IPS DF 6.9 (cell line): ENCODE measurements at regions not wholly inside any gene's neighbourhood (a gene's known extent, or its start where the extent isn't known, plus 50 kb on each side); places are given as distances from the start of the nearest gene placed in this dataset.

ENCODE experiments used
- DNase-seq: peaks from one replicate; pipeline ENCODE4 v3.0.0-alpha.2; 2013; ENCODE audit warnings: low read depth, low spot score
- H3K27ac ChIP-seq: one replicate; pipeline ENCODE4 v1.5.1; 2013; ENCODE audit warnings: low read length, control low read depth
- H3K27me3 ChIP-seq: 2 replicates; pipeline ENCODE4 v1.6.1; 2013; ENCODE audit warnings: mild to moderate bottlenecking, low read length; ENCODE audit not compliant: control insufficient read depth, insufficient read depth
- H3K36me3 ChIP-seq: 2 replicates; pipeline ENCODE4 v1.6.1; 2013; ENCODE audit warnings: low read length; ENCODE audit not compliant: control insufficient read depth, insufficient read depth
- H3K4me1 ChIP-seq: 2 replicates; pipeline ENCODE4 v1.6.1; 2013; ENCODE audit warnings: low read length; ENCODE audit not compliant: control insufficient read depth, insufficient read depth
- H3K4me3 ChIP-seq: 2 replicates; pipeline ENCODE4 v1.5.1; 2013; ENCODE audit warnings: mild to moderate bottlenecking, low read length
- H3K9me3 ChIP-seq: 2 replicates; pipeline ENCODE4 v1.6.1; 2013; ENCODE audit warnings: low read length, inconsistent platforms; ENCODE audit not compliant: control insufficient read depth, insufficient read depth
- WGBS: extraction: QIAGEN DNeasy Blood & Tissue Kit; methylation state at CpG from one replicate; pipeline ENCODE4 v1.1.7; 2013; ENCODE audit warnings: mixed read lengths, missing lambda C conversion rate; ENCODE audit not compliant: insufficient read length, insufficient coverage; 5-methylcytosine and 5-hydroxymethylcytosine counted together

DNA sequence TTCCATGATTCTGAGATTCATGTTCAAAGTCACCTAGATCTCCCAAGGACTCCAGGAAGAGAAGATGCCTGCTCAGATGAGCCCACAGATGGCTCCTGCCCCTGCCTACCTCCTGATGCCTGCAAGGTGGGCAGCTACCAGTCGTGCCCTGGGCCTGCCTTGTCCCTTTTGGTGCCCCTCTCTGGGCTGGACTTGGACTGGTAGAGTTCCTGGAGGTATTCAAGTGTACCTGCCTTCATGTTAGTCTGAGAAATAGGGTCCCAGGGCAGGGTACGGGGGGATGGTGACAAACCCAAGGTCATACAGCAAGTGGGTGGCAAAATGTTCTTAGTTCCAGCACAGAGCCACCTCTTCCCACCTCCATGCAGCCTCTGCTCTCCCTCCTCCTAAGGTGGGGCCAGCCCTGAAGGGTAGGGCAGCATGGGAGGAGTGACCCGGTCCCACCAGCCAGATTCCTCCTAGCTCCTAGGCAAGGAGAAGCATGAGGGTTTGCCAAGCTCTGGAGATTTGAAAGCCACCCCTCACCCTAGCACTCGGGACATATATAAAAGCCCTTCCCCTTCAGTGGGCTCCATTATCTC, 80.8 kb upstream of the UNC5B start:
- no peak overlapping the region for H3K27ac ChIP-seq
- no CpG with 5 or more reads among the region's 4 CpGs for WGBS
- no peaks in the 10 kb centered on the region for H3K9me3 ChIP-seq

DNA sequence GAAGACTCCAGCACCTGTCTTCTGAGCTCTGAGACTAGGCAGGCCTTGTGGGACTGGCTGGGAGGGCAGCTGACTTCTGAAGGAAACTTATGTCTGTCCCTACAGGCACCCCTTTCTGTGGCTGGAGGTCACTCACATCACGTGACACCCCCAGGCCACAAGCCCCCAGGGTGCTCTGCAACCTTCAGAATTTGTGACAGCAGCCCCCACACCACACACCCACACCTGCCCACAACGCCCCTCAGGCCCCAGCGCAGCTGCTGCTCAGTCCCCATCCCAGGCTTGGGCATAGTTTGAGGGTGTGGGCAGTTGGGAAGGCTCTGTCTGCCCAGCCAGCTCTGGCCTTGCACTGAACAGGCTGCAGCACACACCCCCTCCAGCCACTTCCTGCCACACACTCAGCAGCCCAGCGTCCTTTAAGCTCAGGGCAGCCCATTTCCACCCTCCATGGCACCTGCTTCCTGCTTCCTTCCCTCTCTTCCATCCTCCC, 80.0 kb upstream of the UNC5B start:
- Histone ChIP-seq H3K4me3 (no peak overlapping the region), H3K27me3 (no peaks in the 10 kb centered on the region), H3K36me3 (no peaks in the 10 kb centered on the region), H3K4me1 (peaks cover 5% of the 10 kb centered on the region; the same call in 1 of the 2 replicates), H3K9me3 (no peaks in the 10 kb centered on the region), H3K27ac (no peak overlapping the region)
- WGBS: no CpG with 5 or more reads among the region's 4 CpGs
- DNase-seq: no peak

More for the DNA sequence above, 80.8 kb upstream of the UNC5B start:
- no peaks in the 10 kb centered on the region for H3K36me3 ChIP-seq
- H3K4me3 ChIP-seq: no peak overlapping the region
- no peaks in the 10 kb centered on the region for H3K27me3 ChIP-seq
- no peak for DNase-seq
- H3K4me1 ChIP-seq: peaks cover 5% of the 10 kb centered on the region; the same call in 1 of the 2 replicates

DNA sequence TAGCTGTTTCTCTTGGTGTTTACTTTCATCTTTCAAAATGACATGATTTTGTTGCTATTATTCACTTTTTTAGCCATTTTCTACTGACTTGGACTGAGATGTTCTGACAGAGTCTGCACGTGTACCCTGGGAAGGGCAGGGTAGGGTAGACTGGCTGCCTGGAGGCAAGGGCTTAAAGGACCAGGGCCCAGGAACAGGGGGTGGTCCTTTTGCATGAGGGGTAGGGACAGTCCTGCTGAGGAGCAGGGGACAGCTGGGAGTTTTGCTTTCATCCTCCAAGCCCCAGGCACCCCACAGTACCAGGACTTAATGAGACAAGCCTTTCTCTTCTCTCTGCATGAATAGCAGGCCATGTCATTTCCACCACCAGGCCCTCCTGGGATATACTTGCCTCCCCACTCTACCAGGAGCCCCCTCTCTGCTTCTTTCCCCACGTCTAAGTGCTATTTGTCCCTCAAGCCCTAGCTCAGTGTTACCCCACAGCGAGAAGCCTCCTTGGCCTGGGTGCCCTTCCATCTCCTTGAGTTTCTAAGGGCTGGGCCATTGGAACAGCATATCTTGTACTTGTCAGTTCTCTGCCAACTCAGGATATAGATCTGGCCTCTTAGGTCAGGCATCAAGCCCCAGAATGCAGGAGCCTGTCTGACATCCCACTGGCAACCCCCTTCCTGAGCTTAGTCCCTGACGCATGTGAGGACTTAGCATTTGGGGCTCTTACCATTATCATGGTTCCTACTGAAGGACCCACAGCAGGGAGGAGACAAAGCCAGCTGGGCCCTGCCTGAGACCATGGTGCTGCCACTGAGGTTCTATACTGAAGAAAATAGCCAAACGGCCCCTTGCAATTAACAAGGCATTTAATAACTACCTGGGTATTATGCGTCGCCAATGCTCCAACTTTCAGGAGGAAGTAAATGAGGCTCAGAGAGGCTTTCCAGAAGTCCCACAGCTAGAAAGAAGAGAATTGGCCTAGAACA, 78.4 kb upstream of the UNC5B start:
- DNase-seq: no peak
- H3K4me3 ChIP-seq: no peak overlapping the region
- peaks cover 5% of the 10 kb centered on the region; the same call in 1 of the 2 replicates for H3K4me1 ChIP-seq
- no CpG with 5 or more reads among the region's 7 CpGs for WGBS
- no peaks in the 10 kb centered on the region for H3K9me3 ChIP-seq
- no peak overlapping the region for H3K27ac ChIP-seq
- no peaks in the 10 kb centered on the region for H3K36me3 ChIP-seq
- no peaks in the 10 kb centered on the region for H3K27me3 ChIP-seq

DNA sequence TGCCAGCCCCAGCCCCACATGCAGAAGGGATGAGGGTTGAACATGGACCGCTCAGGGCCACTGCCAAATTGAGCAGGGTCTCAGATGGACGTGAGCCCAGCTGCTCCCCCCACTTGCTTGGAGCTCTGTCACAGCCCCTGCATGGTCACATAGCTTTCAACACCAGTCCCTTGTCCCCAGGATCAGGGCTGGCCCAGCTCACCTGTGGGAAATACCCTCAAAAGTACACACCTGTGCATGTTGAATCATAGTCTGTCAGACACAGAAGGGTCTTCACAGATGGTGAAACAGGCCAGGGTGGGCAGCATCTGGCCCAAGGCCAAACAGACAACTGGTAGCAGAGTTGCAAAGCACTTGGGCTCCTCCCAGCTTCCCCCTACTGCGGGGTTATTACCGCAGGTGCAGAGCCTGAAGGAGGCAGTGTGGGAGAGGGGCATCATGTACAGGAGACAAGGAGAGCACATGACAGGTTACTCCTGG, 77.6 kb upstream of the UNC5B start:
- Histone ChIP-seq H3K4me3 (no peak overlapping the region), H3K27me3 (no peaks in the 10 kb centered on the region), H3K36me3 (no peaks in the 10 kb centered on the region), H3K4me1 (peaks cover 5% of the 10 kb centered on the region; the same call in 1 of the 2 replicates), H3K27ac (no peak overlapping the region), H3K9me3 (no peaks in the 10 kb centered on the region)
- DNase-seq: no peak
- WGBS: no CpG with 5 or more reads among the region's 4 CpGs

DNA sequence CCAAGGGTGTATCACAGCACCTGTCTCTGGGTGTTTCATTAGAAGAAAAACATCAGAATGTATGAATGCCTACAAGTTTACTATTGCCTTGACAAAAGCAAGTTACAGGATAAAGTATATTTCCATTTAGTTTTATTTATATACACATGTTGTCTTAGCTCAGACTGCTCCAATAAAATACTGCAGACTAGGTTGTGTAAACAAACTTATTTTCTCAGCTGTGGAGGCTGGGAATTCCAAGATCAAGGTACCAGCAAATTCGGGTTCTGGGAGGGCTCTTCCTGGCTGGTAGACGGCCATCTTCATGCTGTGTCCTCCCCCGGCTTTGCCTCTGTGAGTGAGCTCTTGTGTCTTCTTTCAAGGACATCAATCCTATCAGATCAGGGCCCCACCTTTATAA, 77.1 kb upstream of the UNC5B start:
- WGBS: no CpG with 5 or more reads among the region's 3 CpGs
- Histone ChIP-seq H3K36me3 (no peaks in the 10 kb centered on the region), H3K4me1 (peaks cover 5% of the 10 kb centered on the region; the same call in 1 of the 2 replicates), H3K4me3 (no peak overlapping the region), H3K27me3 (no peaks in the 10 kb centered on the region), H3K27ac (no peak overlapping the region), H3K9me3 (no peaks in the 10 kb centered on the region)
- no peak for DNase-seq

DNA sequence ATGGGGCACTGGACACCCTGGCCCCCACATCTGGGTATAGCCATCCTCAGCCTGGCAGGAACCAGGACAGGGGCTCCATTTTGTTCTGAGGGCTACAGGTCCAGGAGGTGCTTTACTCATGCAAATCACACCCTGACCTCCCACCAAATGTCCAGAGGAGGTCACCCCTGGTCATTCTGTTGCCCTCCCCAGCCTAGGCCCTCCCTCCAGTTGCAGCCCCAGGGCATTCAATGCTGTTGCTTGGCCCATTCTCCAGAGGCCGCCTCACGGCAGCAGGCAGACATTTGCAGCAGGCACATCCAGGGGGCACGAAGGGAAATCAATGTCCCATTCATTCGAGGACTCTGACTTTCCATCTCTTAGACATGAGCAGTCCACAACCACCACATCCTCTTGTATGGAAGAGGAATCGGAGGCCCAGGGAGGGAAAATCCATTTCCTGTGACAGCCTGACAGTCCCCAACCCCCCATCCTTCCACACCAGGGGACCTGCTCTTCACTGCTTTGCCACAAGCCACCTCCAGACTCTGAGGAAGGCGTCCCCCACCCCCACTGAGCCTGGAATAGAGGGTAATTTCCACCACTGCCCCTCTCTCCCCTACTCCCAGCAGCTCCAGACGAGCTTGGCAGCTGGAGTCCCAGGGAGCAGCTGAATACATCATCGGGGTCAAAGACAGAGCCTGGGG, 76.2 kb upstream of the UNC5B start:
- no peaks in the 10 kb centered on the region for H3K36me3 ChIP-seq
- H3K4me1 ChIP-seq: peaks cover 5% of the 10 kb centered on the region; the same call in 1 of the 2 replicates
- no peak for DNase-seq
- H3K27me3 ChIP-seq: no peaks in the 10 kb centered on the region
- H3K9me3 ChIP-seq: no peaks in the 10 kb centered on the region
- WGBS: no CpG with 5 or more reads among the region's 8 CpGs
- H3K27ac ChIP-seq: no peak overlapping the region
- H3K4me3 ChIP-seq: no peak overlapping the region

DNA sequence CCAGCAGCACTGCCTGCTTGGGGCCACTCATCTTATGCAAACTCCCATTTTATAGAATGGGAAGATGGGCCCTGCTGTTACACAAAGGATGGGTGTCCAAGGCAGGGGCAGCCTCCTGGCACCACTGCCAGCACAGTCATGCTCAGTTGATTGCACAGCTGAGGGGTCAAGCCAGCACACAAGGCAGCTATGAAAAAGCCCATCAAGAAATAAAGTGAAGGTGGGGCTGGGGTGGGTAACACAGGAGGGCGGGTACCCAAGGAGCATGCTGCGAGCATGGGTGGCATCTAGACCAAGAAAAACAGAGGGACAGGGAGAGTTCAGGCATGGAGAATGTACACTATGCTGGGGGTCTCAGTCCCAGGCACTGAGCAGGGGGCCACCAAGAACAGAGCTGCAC, 74.7 kb upstream of the UNC5B start:
- no CpG with 5 or more reads among the region's 2 CpGs for WGBS
- Histone ChIP-seq H3K4me1 (peaks cover 5% of the 10 kb centered on the region; the same call in 1 of the 2 replicates), H3K27me3 (no peaks in the 10 kb centered on the region), H3K4me3 (no peak overlapping the region), H3K9me3 (no peaks in the 10 kb centered on the region), H3K36me3 (no peaks in the 10 kb centered on the region), H3K27ac (no peak overlapping the region)
- no peak for DNase-seq

DNA sequence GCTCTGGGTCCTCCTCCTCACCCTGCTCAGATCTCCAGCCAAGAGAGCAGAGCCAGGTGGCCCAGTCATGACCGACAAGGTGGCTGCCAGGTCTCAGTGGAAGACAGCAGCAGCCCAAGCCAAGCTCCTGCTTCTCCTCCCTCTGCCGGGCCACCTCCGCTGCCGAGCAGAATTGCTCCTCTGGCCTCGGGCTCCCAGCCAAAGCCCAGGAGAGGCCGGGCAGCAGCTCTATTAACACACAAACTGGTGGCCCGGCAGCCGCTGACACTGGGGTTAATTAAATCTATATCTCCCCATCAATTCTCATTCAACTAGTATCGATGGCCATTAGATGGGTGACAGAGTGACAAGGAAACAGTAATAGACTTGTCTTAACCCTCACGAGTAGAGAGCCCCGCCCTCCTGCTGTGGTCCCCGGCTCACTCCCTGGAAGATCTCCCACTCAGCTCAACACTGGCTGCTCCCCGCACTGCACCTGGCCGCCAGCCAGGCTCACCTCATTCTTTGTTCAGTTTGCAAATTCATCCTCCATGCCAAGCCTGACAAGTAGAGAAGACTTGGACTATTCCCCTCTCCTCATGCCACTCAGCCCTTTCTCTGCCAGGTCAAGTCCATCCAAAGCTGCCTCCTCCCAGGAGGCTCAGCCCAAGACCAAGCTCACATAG, 74.1 kb upstream of the UNC5B start:
- peaks cover 5% of the 10 kb centered on the region; the same call in 1 of the 2 replicates for H3K4me1 ChIP-seq
- no peaks in the 10 kb centered on the region for H3K9me3 ChIP-seq
- no CpG with 5 or more reads among the region's 14 CpGs for WGBS
- no peaks in the 10 kb centered on the region for H3K36me3 ChIP-seq
- H3K27ac ChIP-seq: no peak overlapping the region
- H3K4me3 ChIP-seq: no peak overlapping the region
- H3K27me3 ChIP-seq: no peaks in the 10 kb centered on the region
- no peak for DNase-seq

DNA sequence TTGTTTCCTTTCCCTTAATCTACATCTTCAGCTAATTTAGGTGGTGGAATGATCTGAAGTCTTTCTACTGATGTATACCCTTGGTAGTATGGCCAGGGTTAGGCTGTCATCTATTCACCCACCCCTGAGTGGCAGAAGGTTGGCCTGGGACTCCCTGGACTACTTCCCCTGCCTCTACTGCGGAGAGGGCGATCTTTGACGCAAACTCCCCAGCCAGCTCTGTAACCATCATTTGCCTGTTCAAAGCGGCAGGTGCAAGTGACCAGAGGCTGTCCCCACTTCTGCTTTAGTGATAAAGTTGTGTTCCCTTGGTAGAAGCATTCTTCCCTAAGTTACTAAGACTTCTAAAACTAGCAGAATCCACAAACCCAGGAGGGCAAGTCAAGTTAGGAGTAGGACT, 70.8 kb upstream of the UNC5B start:
- no peaks in the 10 kb centered on the region; the same call in 1 of the 2 replicates for H3K4me1 ChIP-seq
- DNase-seq: no peak
- whole genome bisulfite sequencing: no CpG with 5 or more reads among the region's 4 CpGs
- H3K27me3 ChIP-seq: no peaks in the 10 kb centered on the region
- H3K9me3 ChIP-seq: no peaks in the 10 kb centered on the region
- no peak overlapping the region for H3K27ac ChIP-seq
- no peak overlapping the region for H3K4me3 ChIP-seq
- H3K36me3 ChIP-seq: no peaks in the 10 kb centered on the region

DNA sequence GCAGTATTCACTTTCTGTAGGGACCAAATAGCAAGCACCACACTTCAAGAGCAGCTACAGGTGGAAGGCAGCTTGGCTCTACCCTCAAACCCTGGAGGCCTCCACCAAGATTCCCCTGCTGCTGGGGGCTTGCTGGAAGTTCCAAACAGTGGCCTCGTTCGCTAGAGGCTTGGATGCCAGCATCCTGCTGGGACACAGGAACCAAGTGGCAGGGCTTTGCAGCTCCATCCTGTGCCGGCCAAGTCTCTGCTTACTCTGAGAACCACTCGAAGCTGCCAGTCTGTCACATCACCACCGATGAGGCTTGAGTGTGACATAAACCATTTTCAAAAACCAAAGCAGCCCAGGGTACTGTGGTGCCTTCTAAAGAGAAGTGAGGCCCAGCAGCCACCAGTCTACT, 69.2 kb upstream of the UNC5B start:
- WGBS: no CpG with 5 or more reads among the region's 5 CpGs
- Histone ChIP-seq H3K27ac (no peak overlapping the region), H3K36me3 (no peaks in the 10 kb centered on the region), H3K9me3 (no peaks in the 10 kb centered on the region), H3K4me3 (no peak overlapping the region), H3K27me3 (no peaks in the 10 kb centered on the region), H3K4me1 (no peaks in the 10 kb centered on the region)
- no peak for DNase-seq
